NT2/D1 (cell line): ENCODE measurements at regions not wholly inside any gene's neighbourhood (a gene's known extent, or its start where the extent isn't known, plus 50 kb on each side); places are given as distances from the start of the nearest gene placed in this dataset.
"Not testable (repeated sequence)": the region's sequence is repeated elsewhere in the genome, so short reads cannot be mapped to it uniquely, and the experiment has no call there.

Experiments
- DNase-seq: peaks from one replicate; pipeline ENCODE4 v3.0.0-alpha.2; 2011; ENCODE audit warnings: low read depth, low spot score
- H3K27me3 ChIP-seq: 2 replicates; pipeline ENCODE4 v1.6.0; 2011; ENCODE audit warnings: mild to moderate bottlenecking; ENCODE audit not compliant: insufficient read length, insufficient read depth
- H3K36me3 ChIP-seq: 2 replicates; pipeline ENCODE4 v1.6.1; 2011; ENCODE audit warnings: mild to moderate bottlenecking, low read length, mixed read lengths; ENCODE audit not compliant: insufficient read depth, insufficient read length
- H3K4me1 ChIP-seq: 2 replicates; pipeline ENCODE4 v1.5.1; 2011; ENCODE audit not compliant: insufficient read depth, insufficient read length
- H3K4me3 ChIP-seq: 2 replicates; pipeline ENCODE4 v1.5.1; 2011; ENCODE audit warnings: low read depth; ENCODE audit not compliant: insufficient read length
- H3K9ac ChIP-seq: 2 replicates; pipeline ENCODE4 v1.6.0; 2011; ENCODE audit warnings: low read depth; ENCODE audit not compliant: insufficient read length
- H3K9me3 ChIP-seq: 2 replicates; pipeline ENCODE4 v1.5.1; 2011; ENCODE audit warnings: mild to moderate bottlenecking, low read length; ENCODE audit not compliant: insufficient read depth
- SUZ12 ChIP-seq: IDR thresholded peaks from 2 replicates; pipeline ENCODE4 v1.6.1; 2011; ENCODE audit not compliant: insufficient read length, insufficient read depth; ENCODE audit errors: extremely low read depth
- YY1 ChIP-seq: IDR thresholded peaks from 2 replicates; pipeline ENCODE4 v1.6.1; 2011; ENCODE audit not compliant: insufficient read length, insufficient read depth
- ZNF274 ChIP-seq: IDR thresholded peaks from 2 replicates; pipeline ENCODE4 v1.6.1; 2011; ENCODE audit warnings: mild to moderate bottlenecking, low read depth, low read length

DNA sequence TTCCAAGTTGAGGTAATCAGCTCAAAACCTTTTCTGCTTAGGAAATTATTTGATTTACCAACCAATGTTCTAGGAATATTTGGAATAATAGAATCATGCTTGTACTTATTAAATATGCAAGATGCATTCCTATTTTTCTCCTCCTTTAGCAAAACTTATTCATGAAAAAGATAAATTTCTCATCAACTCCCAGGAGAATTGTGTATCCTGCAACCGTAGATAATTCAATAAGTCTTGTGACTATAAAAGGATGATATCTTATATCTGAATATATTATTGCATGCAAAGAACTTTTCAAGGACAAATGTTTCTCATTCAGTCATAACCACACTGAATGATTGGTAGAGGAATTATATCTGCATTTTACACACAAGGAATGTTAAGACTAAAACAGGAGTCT lies 84.9 kb upstream of the CCNG1 start:
- Histone ChIP-seq H3K9me3 (no peaks in the 10 kb centered on the region; the same call in 1 of the 2 replicates), H3K9ac (no peak overlapping the region), H3K36me3 (no peaks in the 10 kb centered on the region), H3K4me3 (no peak overlapping the region), H3K27me3 (no peaks in the 10 kb centered on the region), H3K4me1 (no peaks in the 10 kb centered on the region)
- no peak for DNase-seq
- TF ChIP-seq ZNF274: no peak
- no peak for TF ChIP-seq SUZ12
- TF ChIP-seq YY1: no peak

DNA sequence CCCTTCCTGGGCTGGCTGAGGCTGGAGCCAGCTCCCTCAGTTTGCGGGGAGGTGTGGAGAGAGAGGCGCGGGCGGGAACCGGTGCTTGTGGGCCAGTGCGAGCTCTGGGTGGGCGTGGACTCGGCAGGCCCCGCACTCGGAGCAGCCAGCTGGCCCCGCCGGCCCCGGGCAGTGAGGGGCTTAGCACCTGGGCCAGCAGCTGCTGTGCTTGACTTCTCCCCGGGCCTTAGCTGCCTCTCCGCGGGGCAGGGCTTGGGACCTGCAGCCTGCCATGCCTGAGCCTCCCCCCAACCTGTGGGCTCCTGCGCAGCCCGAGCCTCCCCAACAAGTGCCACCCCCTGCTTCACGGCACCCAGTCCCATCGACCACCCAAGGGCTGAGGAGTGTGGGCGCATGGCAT lies 81.6 kb upstream of the CCNG1 start:
- not testable (repeated sequence) for H3K9me3 ChIP-seq, H3K27me3 ChIP-seq, H3K4me3 ChIP-seq, H3K36me3 ChIP-seq, DNase-seq, H3K9ac ChIP-seq, H3K4me1 ChIP-seq

DNA sequence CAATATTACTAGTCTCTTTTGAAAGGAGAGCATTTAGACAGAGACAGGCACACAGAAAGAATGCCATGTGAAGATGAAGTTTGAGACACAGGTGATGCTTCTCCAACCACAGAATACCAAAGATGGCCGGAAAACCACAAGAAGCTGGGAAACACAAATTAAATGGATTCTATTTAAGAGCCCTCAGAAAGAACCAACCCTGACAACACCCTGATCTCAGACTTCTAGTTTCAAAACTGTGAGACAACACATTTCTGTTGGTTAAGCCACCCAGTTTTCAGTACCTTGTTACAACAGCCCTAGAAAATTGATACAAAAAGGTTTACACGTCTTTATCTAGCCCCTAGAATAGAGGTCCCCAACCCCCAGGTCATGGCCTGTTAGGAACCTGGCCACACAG lies 79.8 kb upstream of the CCNG1 start:
- H3K36me3 ChIP-seq: no peaks in the 10 kb centered on the region
- TF ChIP-seq ZNF274: no peak
- no peaks in the 10 kb centered on the region for H3K27me3 ChIP-seq
- no peaks in the 10 kb centered on the region for H3K4me1 ChIP-seq
- no peak overlapping the region for H3K4me3 ChIP-seq
- no peak overlapping the region for H3K9ac ChIP-seq
- DNase-seq: no peak
- H3K9me3 ChIP-seq: no peaks in the 10 kb centered on the region; the same call in 1 of the 2 replicates

DNA sequence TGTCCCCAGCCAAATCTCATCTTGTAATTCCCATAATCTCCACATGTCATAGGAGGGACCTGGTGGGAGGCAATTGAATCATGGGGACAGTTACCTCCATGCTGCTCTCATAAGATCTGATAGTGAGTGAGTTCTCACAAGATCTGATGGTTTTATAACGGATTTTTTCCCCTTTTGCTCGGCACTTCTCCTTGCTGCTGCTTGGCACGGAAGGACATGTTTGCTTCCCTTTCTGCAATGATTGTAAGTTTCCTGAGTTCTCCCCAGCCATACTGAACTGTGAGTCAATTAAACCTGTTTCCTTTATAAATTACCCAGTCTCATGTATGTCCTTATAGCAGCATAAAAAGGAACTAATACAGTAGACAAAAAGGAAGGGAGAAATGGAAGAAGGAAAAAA lies 76.7 kb upstream of the CCNG1 start:
- Histone ChIP-seq H3K4me3 (no peak overlapping the region), H3K9me3 (peaks cover 12% of the 10 kb centered on the region; the same call in 1 of the 2 replicates), H3K9ac (no peak overlapping the region), H3K27me3 (no peaks in the 10 kb centered on the region), H3K36me3 (no peaks in the 10 kb centered on the region), H3K4me1 (no peaks in the 10 kb centered on the region)
- TF ChIP-seq YY1 (no peak), ZNF274 (no peak), SUZ12 (no peak)
- DNase-seq: no peak

DNA sequence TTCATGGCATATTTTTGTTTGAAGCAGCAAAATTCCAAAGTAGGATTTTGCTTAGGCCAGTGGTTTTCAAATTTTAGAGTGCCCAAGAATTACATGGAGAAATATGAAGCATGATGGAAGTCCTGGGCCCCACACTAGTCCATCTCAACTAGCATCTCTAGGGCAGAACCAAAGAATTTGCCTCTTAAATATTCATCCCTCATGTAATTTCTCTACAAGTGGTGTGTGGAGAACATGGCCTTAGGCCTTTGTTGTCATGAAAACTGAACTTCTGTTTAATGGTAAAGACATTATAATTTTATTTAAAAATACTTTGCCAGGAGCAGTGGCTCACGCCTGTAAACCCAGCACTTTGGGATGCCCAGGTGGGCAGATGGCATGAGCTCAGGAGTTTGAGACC lies 75.9 kb upstream of the CCNG1 start:
- H3K9ac ChIP-seq: no peak overlapping the region
- no peaks in the 10 kb centered on the region for H3K36me3 ChIP-seq
- H3K4me1 ChIP-seq: no peaks in the 10 kb centered on the region
- no peak for DNase-seq
- no peak overlapping the region for H3K4me3 ChIP-seq
- no peak for TF ChIP-seq SUZ12
- TF ChIP-seq ZNF274: no peak
- no peak for TF ChIP-seq YY1
- no peaks in the 10 kb centered on the region for H3K27me3 ChIP-seq
- peaks cover 12% of the 10 kb centered on the region; the same call in 1 of the 2 replicates for H3K9me3 ChIP-seq

DNA sequence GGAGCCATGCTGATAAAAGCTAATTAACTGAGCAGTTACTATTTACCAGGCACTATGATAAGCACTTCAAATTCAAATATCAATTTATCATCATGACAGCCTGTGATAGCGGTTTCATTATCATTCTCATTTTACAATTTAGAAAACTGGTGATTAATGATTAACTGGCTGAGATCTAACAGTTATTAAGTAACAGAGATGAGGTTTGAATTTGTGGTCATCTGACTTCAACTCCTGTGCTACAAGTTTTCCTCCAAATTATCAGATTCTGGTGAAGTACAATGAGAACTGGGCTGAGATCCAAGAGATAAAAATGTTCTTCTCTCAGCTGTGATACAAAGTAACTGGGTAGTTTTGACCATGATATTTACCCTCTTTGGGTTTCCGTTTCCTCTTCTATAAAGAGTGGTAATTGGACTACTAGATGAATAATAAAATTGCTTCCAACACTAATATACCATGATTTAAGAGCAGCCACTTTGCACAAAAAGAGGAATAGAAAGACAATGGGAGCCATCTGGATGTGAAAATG lies 74.5 kb upstream of the CCNG1 start:
- no peaks in the 10 kb centered on the region for H3K27me3 ChIP-seq
- H3K9ac ChIP-seq: no peak overlapping the region
- H3K4me3 ChIP-seq: no peak overlapping the region
- H3K36me3 ChIP-seq: no peaks in the 10 kb centered on the region
- peaks cover 12% of the 10 kb centered on the region; the same call in 1 of the 2 replicates for H3K9me3 ChIP-seq
- no peak for TF ChIP-seq ZNF274
- no peak for TF ChIP-seq YY1
- TF ChIP-seq SUZ12: no peak
- no peak for DNase-seq
- H3K4me1 ChIP-seq: no peaks in the 10 kb centered on the region

DNA sequence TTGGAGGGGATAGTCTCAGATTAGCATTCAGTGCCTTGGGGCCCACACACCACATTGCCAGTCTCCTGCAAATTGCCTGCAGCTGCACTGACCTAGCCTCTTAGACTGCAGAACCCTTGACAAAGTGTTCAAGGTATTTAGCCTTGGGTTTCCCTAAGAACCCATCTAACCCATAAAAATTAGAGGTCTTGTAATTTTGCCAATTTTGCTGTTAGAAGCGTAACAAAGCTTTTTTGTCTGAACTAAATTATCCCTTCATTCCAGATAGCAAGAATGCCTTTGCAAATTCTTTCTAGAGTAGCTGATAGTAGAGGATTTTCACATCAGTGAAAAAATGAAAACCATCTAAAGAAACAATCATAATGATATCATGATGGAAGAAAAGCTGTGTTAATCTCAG lies 74.0 kb upstream of the CCNG1 start:
- Histone ChIP-seq H3K9ac (no peak overlapping the region), H3K27me3 (no peaks in the 10 kb centered on the region), H3K4me1 (no peaks in the 10 kb centered on the region), H3K36me3 (no peaks in the 10 kb centered on the region), H3K4me3 (no peak overlapping the region), H3K9me3 (peaks cover 12% of the 10 kb centered on the region; the same call in 1 of the 2 replicates)
- TF ChIP-seq ZNF274: no peak
- no peak for TF ChIP-seq YY1
- no peak for TF ChIP-seq SUZ12
- DNase-seq: no peak

DNA sequence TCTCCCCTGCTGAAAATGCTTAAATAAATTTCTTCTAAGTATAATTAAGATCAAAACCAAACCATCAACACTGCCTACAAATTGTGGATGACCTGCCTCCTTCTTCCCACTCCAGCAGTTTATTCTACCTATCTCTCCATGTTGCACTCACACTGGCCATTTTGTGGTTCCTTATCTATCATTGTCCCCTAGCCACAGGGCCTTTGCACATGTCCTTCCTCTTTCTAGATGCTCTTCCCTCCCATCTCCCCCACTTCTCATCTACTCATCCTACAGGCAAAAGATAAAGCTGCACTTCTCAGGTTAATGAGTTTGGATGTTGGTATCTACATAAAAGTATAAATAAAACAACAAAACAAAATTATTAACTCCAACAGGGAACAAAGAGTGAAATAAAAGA lies 70.6 kb upstream of the CCNG1 start:
- DNase-seq: no peak
- no peak for TF ChIP-seq YY1
- TF ChIP-seq SUZ12: no peak
- TF ChIP-seq ZNF274: no peak
- Histone ChIP-seq H3K9me3 (peaks cover 12% of the 10 kb centered on the region; the same call in 1 of the 2 replicates), H3K36me3 (no peaks in the 10 kb centered on the region), H3K27me3 (no peaks in the 10 kb centered on the region), H3K4me1 (no peaks in the 10 kb centered on the region), H3K9ac (no peak overlapping the region), H3K4me3 (no peak overlapping the region)
